ENCODE measurements at regions not wholly inside any gene's neighbourhood (a gene's known extent, or its start where the extent isn't known, plus 50 kb on each side); places are given as distances from the start of the nearest gene placed in this dataset.

DNA sequence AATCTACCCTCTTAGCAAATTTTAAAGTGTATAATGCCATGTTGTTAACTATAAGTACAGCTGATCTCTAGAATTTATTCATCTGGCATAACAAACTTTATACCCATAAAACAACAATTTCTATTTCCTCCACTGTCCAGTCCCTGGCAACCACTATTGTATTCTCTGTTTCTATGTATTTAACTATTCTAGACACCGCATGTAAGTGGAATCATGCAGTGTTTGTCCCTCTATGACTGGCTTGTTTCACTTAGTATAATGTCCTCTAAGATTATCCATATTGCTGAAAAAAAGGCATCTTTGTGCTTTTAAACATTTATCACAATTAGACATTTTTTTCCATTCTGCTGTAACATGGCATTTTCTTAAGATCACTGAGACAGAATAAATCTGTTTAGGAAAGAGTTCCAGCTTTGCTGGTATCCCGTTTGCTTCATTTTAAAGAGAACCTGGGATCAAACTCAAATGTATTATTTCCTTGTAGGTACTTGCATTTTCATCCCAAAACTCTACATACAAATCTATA, 1191.0 kb downstream of the SLITRK5 start:
- no peak for DNase-seq (ENCODE audit: low spot score)
- TF ChIP-seq, protein P1, sequence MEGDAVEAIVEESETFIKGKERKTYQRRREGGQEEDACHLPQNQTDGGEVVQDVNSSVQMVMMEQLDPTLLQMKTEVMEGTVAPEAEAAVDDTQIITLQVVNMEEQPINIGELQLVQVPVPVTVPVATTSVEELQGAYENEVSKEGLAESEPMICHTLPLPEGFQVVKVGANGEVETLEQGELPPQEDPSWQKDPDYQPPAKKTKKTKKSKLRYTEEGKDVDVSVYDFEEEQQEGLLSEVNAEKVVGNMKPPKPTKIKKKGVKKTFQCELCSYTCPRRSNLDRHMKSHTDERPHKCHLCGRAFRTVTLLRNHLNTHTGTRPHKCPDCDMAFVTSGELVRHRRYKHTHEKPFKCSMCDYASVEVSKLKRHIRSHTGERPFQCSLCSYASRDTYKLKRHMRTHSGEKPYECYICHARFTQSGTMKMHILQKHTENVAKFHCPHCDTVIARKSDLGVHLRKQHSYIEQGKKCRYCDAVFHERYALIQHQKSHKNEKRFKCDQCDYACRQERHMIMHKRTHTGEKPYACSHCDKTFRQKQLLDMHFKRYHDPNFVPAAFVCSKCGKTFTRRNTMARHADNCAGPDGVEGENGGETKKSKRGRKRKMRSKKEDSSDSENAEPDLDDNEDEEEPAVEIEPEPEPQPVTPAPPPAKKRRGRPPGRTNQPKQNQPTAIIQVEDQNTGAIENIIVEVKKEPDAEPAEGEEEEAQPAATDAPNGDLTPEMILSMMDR (IDR thresholded peaks at IDR 0.05; ENCODE audit: extremely low read depth, missing control alignments), result no peak

DNA sequence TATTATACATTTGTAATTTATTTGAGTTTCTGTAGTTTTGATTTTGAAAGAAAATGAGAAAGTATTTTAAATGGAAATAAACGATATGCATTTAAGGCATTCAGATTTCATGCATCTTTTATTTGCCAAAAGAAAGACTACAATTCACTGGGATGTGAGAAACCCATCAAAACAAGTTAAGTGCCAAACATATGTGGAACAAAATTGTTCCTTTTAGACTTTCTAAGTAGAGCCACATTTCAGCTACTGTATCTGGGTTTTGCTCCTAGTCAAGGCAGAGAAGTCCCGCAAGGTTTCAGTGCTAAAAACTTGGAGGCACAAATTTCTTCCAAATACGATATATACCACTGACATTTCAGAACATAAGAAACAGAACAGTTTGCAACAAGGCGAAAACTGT, 1191.9 kb downstream of the SLITRK5 start:
- TF ChIP-seq, protein P1 (IDR thresholded peaks at IDR 0.05; ENCODE audit: extremely low read depth, missing control alignments), result no peak
- no peak for DNase-seq (ENCODE audit: low spot score)

DNA sequence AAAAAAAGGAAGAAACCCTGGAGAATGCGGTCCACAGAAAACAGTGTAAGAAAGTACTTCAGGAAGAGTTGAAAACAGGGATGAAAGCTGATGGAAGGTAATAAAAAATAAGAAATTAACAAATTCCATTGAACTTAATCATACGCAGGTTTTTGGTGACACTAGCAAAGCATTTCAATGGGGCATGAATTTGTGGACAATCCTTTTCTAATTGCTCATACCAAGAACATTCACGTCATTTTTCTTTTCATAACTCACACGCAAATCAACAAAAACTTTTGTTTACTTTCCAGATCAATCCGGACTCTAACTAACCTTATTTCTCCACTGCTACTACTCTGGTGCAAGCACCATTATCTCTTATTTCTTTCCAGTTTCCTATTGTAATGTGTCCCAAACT, 1195.0 kb downstream of the SLITRK5 start:
- no peak for DNase-seq (ENCODE audit: low spot score)
- TF ChIP-seq, protein P1 (IDR thresholded peaks at IDR 0.05; ENCODE audit: extremely low read depth, missing control alignments), result no peak

DNA sequence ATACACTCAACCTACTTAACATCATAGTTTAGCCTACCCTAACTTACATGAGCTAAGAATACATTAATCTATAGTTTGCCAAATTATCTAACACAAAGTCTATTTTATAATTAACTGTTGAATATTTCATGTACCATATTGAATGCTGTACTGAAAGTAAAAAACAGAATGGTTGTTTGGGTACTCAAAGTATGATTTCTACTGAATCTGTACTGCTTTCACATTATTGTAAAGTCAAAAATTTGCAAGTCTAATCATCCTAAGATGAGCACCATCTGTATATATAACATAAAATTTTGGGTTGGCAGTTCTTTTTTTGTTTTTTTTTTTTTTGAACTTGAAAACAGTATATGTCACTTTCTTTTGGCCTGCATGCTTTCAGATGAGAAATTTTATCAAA, 1212.6 kb downstream of the SLITRK5 start:
- no peak for DNase-seq (ENCODE audit: low spot score)
- TF ChIP-seq, protein P1 (IDR thresholded peaks at IDR 0.05; ENCODE audit: extremely low read depth, missing control alignments), result no peak

DNA sequence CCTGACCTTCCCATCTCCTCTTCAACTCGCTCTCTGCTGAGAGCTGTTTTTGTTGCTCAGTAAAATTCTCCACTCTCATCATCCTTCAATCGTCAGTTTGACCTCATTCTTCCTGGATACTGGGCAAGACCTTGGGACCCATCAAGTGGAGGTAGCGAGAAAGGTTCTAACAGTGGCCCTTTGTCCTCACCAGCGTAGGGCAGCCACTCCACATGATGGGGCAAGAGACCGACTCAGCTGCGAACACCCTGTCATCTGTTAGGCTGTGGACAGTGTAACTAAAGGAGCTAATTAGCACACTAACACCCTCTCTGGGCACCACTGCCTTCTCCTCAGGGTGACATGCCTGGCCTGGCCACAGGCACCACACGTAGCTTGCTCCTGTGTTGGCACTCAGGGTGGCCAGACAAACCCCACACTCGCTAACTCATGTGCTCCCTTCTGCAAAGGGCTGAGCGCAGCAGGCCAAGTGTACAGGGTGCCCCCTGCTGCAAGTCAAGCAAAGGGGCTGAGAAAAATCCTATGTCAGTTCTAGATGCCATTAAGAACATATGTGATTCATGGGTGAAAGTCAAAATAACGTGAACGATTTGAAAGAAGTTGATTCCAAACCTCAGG, 1216.0 kb downstream of the SLITRK5 start:
- no peak for DNase-seq (ENCODE audit: low spot score)

DNA sequence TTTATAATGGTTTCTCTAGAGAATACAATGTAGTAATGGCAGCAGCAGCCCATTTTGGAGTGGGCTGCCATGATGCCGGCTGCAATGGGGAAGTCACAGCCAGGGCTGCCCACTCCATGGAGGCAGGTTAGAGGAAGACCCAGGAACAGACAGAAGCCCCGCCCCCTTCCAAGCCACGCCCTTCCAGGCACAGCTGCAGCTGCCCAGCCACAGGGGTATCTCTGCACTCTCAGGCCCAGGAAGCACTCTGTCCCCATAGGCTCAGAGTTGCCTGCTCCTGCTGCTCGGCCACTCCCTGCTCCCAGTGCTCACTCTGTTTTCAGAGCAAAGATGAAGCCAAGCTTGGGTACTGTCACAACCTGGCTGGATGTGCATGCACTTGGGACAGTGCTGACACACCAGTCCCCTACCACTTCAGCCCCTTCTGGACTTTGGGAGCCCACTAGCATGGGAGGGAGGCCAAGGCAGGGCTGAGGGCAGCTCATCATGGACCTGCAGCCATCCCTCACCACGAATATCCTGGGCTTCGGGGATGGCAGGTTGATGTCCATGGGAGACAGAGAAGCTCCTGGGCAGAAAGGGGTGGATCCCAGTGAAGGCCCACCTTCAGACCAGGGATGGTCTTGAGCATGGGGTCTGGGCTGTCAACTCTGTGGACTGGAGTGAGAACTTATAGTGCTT, 1224.2 kb downstream of the SLITRK5 start:
- no peak for DNase-seq (ENCODE audit: low spot score)
- TF ChIP-seq, protein P1 (IDR thresholded peaks at IDR 0.05; ENCODE audit: extremely low read depth, missing control alignments), result no peak

More for the DNA sequence above, 1216.0 kb downstream of the SLITRK5 start:
- TF ChIP-seq, protein P1 (IDR thresholded peaks at IDR 0.05; ENCODE audit: extremely low read depth, missing control alignments), result no peak

DNA sequence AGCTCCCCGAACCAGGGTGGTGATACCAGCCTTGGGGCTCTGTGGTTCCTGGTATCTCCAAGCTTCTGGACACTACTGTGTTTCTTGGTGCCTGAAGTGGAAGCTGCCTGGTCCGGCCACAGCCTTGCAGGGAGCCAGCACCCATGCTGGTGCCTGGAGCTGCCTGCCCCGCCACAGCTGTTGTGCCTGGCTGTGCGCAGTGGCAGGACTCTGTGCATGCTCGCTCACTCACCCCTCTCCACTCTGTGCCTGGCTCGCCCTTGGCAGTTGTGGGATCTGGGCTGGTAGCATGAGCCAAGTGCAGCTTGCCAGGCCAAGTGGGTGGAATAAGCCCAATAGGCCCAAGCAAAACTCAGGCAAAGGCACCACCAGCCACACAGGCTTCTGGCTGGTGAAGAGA, 1225.3 kb downstream of the SLITRK5 start:
- no peak for DNase-seq (ENCODE audit: low spot score)
- TF ChIP-seq, protein P1 (IDR thresholded peaks at IDR 0.05; ENCODE audit: extremely low read depth, missing control alignments), result no peak
